NB4 (cell line): ENCODE measurements at regions not wholly inside any gene's neighbourhood (a gene's known extent, or its start where the extent isn't known, plus 50 kb on each side); places are given as distances from the start of the nearest gene placed in this dataset.

Experiments
- POLR2A ChIP-seq: IDR thresholded peaks from 2 replicates; pipeline ENCODE4 v1.6.1; 2011; ENCODE audit warnings: mild to moderate bottlenecking; ENCODE audit not compliant: insufficient read length; ENCODE audit errors: extremely low read depth
- TF ChIP-seq, protein P1 (sequence below): IDR thresholded peaks from one replicate; pipeline ENCODE4 v1.5.1; 2012; ENCODE audit warnings: low read depth, low read length

DNA sequence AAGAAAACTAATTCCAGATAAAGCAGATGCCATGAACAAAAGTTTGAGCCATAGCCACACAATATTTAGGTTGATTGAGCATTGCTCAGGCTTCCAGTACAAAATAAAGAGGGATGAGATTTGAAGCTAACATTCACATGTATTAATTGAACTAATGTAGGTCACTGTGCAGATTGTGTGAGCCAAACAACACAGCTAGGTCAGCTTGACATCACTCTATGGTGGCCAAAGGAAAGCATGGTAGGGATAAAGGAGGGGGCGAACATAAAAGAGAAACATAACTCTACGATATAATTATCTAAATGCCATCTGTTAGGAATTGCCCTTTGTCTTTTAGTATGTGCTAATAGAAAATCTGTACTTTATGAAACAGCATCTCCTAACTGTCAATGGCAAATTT is 477.7 kb upstream of the SYT1 start:
- TF ChIP-seq, protein P1, sequence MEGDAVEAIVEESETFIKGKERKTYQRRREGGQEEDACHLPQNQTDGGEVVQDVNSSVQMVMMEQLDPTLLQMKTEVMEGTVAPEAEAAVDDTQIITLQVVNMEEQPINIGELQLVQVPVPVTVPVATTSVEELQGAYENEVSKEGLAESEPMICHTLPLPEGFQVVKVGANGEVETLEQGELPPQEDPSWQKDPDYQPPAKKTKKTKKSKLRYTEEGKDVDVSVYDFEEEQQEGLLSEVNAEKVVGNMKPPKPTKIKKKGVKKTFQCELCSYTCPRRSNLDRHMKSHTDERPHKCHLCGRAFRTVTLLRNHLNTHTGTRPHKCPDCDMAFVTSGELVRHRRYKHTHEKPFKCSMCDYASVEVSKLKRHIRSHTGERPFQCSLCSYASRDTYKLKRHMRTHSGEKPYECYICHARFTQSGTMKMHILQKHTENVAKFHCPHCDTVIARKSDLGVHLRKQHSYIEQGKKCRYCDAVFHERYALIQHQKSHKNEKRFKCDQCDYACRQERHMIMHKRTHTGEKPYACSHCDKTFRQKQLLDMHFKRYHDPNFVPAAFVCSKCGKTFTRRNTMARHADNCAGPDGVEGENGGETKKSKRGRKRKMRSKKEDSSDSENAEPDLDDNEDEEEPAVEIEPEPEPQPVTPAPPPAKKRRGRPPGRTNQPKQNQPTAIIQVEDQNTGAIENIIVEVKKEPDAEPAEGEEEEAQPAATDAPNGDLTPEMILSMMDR: no peak
- no peak for TF ChIP-seq POLR2A
